ENCODE measurements at regions not wholly inside any gene's neighbourhood (a gene's known extent, or its start where the extent isn't known, plus 50 kb on each side); places are given as distances from the start of the nearest gene placed in this dataset.

DNA sequence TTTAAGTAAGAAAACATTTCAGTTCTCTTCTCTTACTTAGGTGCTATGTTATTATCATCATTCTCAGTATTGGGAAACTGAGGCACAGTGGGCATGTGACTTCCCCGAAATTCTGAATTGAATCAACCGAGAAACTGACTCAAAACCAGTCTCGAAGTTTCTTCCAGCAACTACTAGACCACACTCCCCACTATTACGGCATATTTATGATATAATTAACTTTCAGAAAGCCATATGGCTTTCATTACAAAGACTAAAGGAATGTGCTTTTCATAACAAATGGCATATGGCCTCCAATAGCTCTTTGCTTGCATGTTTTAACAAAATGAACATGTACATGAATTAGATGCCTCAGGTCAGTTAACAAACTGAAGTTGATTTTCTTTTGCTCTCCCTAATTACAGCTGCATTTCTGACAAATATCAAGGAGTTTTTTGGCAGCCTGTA lies 182.9 kb upstream of the SLC38A2 start:
- no peak for TF ChIP-seq POLR2A (IDR thresholded peaks at IDR 0.05; ENCODE audit: low read depth, low read length)
- TF ChIP-seq EZH2 (IDR thresholded peaks at IDR 0.05; ENCODE audit: borderline replicate concordance, low read depth, low read length, severe bottlenecking): no peak
- TF ChIP-seq POLR2AphosphoS5 (IDR thresholded peaks at IDR 0.05; ENCODE audit: insufficient read depth, low read depth, low read length): no peak
- TF ChIP-seq, protein P1, sequence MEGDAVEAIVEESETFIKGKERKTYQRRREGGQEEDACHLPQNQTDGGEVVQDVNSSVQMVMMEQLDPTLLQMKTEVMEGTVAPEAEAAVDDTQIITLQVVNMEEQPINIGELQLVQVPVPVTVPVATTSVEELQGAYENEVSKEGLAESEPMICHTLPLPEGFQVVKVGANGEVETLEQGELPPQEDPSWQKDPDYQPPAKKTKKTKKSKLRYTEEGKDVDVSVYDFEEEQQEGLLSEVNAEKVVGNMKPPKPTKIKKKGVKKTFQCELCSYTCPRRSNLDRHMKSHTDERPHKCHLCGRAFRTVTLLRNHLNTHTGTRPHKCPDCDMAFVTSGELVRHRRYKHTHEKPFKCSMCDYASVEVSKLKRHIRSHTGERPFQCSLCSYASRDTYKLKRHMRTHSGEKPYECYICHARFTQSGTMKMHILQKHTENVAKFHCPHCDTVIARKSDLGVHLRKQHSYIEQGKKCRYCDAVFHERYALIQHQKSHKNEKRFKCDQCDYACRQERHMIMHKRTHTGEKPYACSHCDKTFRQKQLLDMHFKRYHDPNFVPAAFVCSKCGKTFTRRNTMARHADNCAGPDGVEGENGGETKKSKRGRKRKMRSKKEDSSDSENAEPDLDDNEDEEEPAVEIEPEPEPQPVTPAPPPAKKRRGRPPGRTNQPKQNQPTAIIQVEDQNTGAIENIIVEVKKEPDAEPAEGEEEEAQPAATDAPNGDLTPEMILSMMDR (IDR thresholded peaks at IDR 0.05; ENCODE audit: extremely low read depth in 1 of 2, insufficient read depth in 1 of 2, low read depth in 1 of 2, low read length in 2 of 2): no peak
- TF ChIP-seq FOS (IDR thresholded peaks at IDR 0.05; ENCODE audit: borderline replicate concordance, insufficient read depth, low read length): no peak

All from endothelial cell of umbilical vein (primary cell).